CD4-positive, alpha-beta T cell (primary cell): ENCODE measurements at regions not wholly inside any gene's neighbourhood (a gene's known extent, or its start where the extent isn't known, plus 50 kb on each side); places are given as distances from the start of the nearest gene placed in this dataset.

ENCODE experiments used
- ATAC-seq: fragments of 200-7000 bp; cut with Tn5 transposase; one replicate; pipeline ENCODE4 v1.10.0; 2022; ENCODE audit warnings: mild to moderate bottlenecking; ENCODE audit not compliant: poor library complexity
- CTCF ChIA-PET: fragments of 350-600 bp; sonication (Branson Sonifier 250); formaldehyde crosslinking; loops from one replicate; lab custom pipeline; 2021; ENCODE audit warnings: antibody characterized with exemption, inconsistent platforms; lab: Charles Lee
- POLR2A ChIA-PET: fragments of 350-600 bp; sonication (Branson Sonifier 250); formaldehyde crosslinking; loops from one replicate; lab custom pipeline; 2021; ENCODE audit warnings: antibody characterized with exemption, inconsistent platforms; lab: Charles Lee
- DNase-seq, 14 experiments: peaks; one replicate each; pipeline ENCODE4 v3.0.0-alpha.2; 2013 to 2020; ENCODE audit warnings: mixed read lengths in 2 of 14
- H3K27ac ChIP-seq, 2 donors: one replicate each; pipeline versions ENCODE4 v1.5.1 to v1.7.0; 2013; ENCODE audit warnings: low read length in 2 of 2, low read depth in 1 of 2, mild to moderate bottlenecking in 1 of 2
- H3K27me3 ChIP-seq, 2 experiments: 1 replicate in 1 of 2; 2 replicates in 1 of 2; pipeline versions ENCODE4 v1.6.1 to v1.7.0; 2013; ENCODE audit warnings: low read length in 2 of 2, control low read depth in 1 of 2, mild to moderate bottlenecking in 1 of 2, moderate library complexity in 1 of 2; ENCODE audit not compliant: insufficient read depth in 2 of 2, control insufficient read depth in 1 of 2
- H3K36me3 ChIP-seq: one replicate; pipeline ENCODE4 v1.6.1; 2013; ENCODE audit warnings: low read length, control low read depth; ENCODE audit not compliant: insufficient read depth
- H3K4me1 ChIP-seq: one replicate; pipeline ENCODE4 v1.6.1; 2013; ENCODE audit warnings: low read length, control low read depth; ENCODE audit not compliant: insufficient read depth
- H3K4me3 ChIP-seq: one replicate; pipeline ENCODE4 v1.5.1; 2013; ENCODE audit warnings: mild to moderate bottlenecking, low read length, moderate library complexity
- H3K9me3 ChIP-seq, 2 experiments: 1 replicate in 1 of 2; 2 replicates in 1 of 2; pipeline versions ENCODE4 v1.6.1 to v1.7.0; 2013; ENCODE audit warnings: low read length in 2 of 2, mild to moderate bottlenecking in 2 of 2, control low read depth in 1 of 2, moderate library complexity in 1 of 2; ENCODE audit not compliant: control insufficient read depth in 1 of 2, insufficient read depth in 1 of 2
- H3K27ac Mint-ChIP-seq: one replicate; pipeline ENCODE4 v1.8.0; 2020; ENCODE audit warnings: mixed read lengths
- H3K27me3 Mint-ChIP-seq: one replicate; pipeline ENCODE4 v1.8.0; 2021; ENCODE audit warnings: mixed read lengths
- H3K36me3 Mint-ChIP-seq: one replicate; pipeline ENCODE4 v1.8.0; 2021; ENCODE audit warnings: low read depth, mixed read lengths
- H3K4me1 Mint-ChIP-seq: one replicate; pipeline ENCODE4 v1.8.0; 2021; ENCODE audit warnings: low read depth, mixed read lengths
- H3K4me3 Mint-ChIP-seq: one replicate; pipeline ENCODE4 v1.8.0; 2020; ENCODE audit warnings: mild to moderate bottlenecking, mixed read lengths
- H3K9me3 Mint-ChIP-seq: one replicate; pipeline ENCODE4 v1.8.0; 2020; ENCODE audit warnings: mixed read lengths
- intact Hi-C, 2 experiments: fragments of 100-400 bp; cut with DNase I in 1 of 2; cut with micrococcal nuclease in 1 of 2; formaldehyde crosslinking; loops; one replicate each; pipeline versions ENCODE4 v1.15.1 to v1.9.0; 2023 to 2025; cut with DNase I, micrococcal nuclease
- TF ChIP-seq, protein P1 (sequence below): fragments of 200-600 bp; IDR thresholded peaks from one replicate; pipeline ENCODE4 v1.8.0; 2022; ENCODE audit warnings: antibody characterized with exemption, mild to moderate bottlenecking

DNA sequence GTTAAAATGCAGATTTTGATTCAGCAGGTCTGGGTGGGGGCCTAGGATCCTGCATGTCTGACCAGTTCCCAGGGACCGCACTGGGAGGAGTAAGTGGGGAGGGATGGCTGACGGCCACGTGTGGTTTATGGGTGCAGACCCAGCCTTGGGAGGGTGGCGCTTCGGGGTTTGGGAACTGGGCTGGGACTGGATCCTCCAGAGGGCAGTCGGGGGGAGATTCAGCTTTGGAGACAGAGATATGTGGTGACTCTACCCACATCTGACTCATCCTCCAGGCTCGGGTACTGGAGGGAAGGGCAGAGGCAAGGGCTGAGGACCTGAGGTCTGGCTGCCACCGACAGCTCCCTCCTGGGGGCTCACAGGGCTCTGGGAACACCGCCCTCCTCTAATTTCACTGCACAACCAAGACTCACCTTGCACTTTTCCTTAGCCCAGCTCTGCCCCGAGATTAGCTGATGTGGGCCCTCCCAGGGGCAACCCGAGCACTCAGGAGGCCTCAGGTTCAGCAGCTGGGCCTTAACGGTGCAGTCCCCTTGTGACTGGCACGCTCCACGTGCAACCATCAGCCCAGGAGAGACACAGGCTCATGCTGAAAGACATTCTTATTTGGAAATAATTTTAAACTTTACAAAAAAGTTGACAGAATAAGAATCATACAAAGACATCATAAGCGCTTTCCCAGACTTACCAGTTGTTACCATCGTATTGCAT, 172.8 kb upstream of the PMEPA1 start:
- no peak for ATAC-seq
- intact Hi-C loops = no loop called here
- H3K36me3 Mint-ChIP-seq = no peaks in the 10 kb centered on the region
- no peak for DNase-seq
- TF ChIP-seq, protein P1, sequence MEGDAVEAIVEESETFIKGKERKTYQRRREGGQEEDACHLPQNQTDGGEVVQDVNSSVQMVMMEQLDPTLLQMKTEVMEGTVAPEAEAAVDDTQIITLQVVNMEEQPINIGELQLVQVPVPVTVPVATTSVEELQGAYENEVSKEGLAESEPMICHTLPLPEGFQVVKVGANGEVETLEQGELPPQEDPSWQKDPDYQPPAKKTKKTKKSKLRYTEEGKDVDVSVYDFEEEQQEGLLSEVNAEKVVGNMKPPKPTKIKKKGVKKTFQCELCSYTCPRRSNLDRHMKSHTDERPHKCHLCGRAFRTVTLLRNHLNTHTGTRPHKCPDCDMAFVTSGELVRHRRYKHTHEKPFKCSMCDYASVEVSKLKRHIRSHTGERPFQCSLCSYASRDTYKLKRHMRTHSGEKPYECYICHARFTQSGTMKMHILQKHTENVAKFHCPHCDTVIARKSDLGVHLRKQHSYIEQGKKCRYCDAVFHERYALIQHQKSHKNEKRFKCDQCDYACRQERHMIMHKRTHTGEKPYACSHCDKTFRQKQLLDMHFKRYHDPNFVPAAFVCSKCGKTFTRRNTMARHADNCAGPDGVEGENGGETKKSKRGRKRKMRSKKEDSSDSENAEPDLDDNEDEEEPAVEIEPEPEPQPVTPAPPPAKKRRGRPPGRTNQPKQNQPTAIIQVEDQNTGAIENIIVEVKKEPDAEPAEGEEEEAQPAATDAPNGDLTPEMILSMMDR = no peak
- H3K27ac ChIP-seq = no peak overlapping the region
- H3K27me3 Mint-ChIP-seq = peaks cover 2% of the 10 kb centered on the region
- H3K36me3 ChIP-seq = no peaks in the 10 kb centered on the region
- H3K9me3 Mint-ChIP-seq = peaks cover 4% of the 10 kb centered on the region
- H3K27ac Mint-ChIP-seq = no peak overlapping the region
- H3K9me3 ChIP-seq = no peaks in the 10 kb centered on the region
- no peaks in the 10 kb centered on the region for H3K4me1 ChIP-seq
- H3K4me1 Mint-ChIP-seq = no peaks in the 10 kb centered on the region
- H3K4me3 Mint-ChIP-seq = no peak overlapping the region
- POLR2A ChIA-PET = no interaction called here
- no peak overlapping the region for H3K4me3 ChIP-seq
- CTCF ChIA-PET = no interaction called here
- H3K27me3 ChIP-seq = peaks cover 0 to 7% of the 10 kb centered on the region in 2 experiments

- CTCF ChIA-PET = no interaction called here
- Histone ChIP-seq H3K27me3 (peaks cover 0 to 7% of the 10 kb centered on the region in 2 experiments), H3K36me3 (no peaks in the 10 kb centered on the region), H3K4me3 (no peak overlapping the region), H3K4me1 (no peaks in the 10 kb centered on the region), H3K27ac (no peak overlapping the region), H3K9me3 (no peaks in the 10 kb centered on the region)
- TF ChIP-seq, protein P1 = no peak
- DNase-seq (no peak), ATAC-seq (no peak)
- H3K4me1 Mint-ChIP-seq = no peaks in the 10 kb centered on the region
- no peaks in the 10 kb centered on the region for H3K9me3 Mint-ChIP-seq
- intact Hi-C loops = no loop called here
- H3K27me3 Mint-ChIP-seq = no peaks in the 10 kb centered on the region
- no peak overlapping the region for H3K27ac Mint-ChIP-seq
- POLR2A ChIA-PET = no interaction called here
- H3K36me3 Mint-ChIP-seq = no peaks in the 10 kb centered on the region
- no peak overlapping the region for H3K4me3 Mint-ChIP-seq
These were observed 171.9 kb upstream of the PMEPA1 start for GRCh38 chr20:57881466-57882385.

- no peak for ATAC-seq
- DNase-seq = no peak
- Mint-ChIP-seq H3K27ac (no peak overlapping the region), H3K27me3 (no peaks in the 10 kb centered on the region), H3K36me3 (no peaks in the 10 kb centered on the region), H3K4me3 (no peak overlapping the region), H3K4me1 (no peaks in the 10 kb centered on the region), H3K9me3 (no peaks in the 10 kb centered on the region)
- no peaks in the 10 kb centered on the region for H3K9me3 ChIP-seq
- POLR2A ChIA-PET = no interaction called here
- H3K4me3 ChIP-seq = no peak overlapping the region
- TF ChIP-seq, protein P1 = no peak
- peaks cover 0 to 7% of the 10 kb centered on the region in 2 experiments for H3K27me3 ChIP-seq
- no peak overlapping the region for H3K27ac ChIP-seq
- CTCF ChIA-PET = no interaction called here
- H3K36me3 ChIP-seq = no peaks in the 10 kb centered on the region
- H3K4me1 ChIP-seq = no peaks in the 10 kb centered on the region
- intact Hi-C loops = no loop called here
These were observed 170.7 kb upstream of the PMEPA1 start for GRCh38 chr20:57880571-57880892.
